T-helper 1 cell treated with Interleukin-12 subunit alpha and Interleukin-12 subunit beta and Interleukin-4 antibody, amounts not matched to agents 30 μg/mL and 1 μg/mL, for 36 hours (primary cell): ENCODE measurements at regions not wholly inside any gene's neighbourhood (a gene's known extent, or its start where the extent isn't known, plus 50 kb on each side); places are given as distances from the start of the nearest gene placed in this dataset.
"Not testable (repeated sequence)": the region's sequence is repeated elsewhere in the genome, so short reads cannot be mapped to it uniquely, and the experiment has no call there.

ENCODE experiments used
- H3K27ac Mint-ChIP-seq: one replicate; pipeline ENCODE4 v1.8.0; 2021; ENCODE audit warnings: mild to moderate bottlenecking, mixed read lengths
- H3K27me3 Mint-ChIP-seq: one replicate; pipeline ENCODE4 v1.8.0; 2021; ENCODE audit warnings: low read depth, mixed read lengths
- H3K36me3 Mint-ChIP-seq: one replicate; pipeline ENCODE4 v1.8.0; 2021; ENCODE audit warnings: low read depth, mixed read lengths
- H3K4me1 Mint-ChIP-seq: one replicate; pipeline ENCODE4 v1.8.0; 2021; ENCODE audit warnings: low read depth, mixed read lengths
- H3K4me3 Mint-ChIP-seq: one replicate; pipeline ENCODE4 v1.8.0; 2021; ENCODE audit warnings: mild to moderate bottlenecking, moderate library complexity, mixed read lengths
- H3K9me3 Mint-ChIP-seq: one replicate; pipeline ENCODE4 v1.8.0; 2021; ENCODE audit warnings: mixed read lengths

- H3K4me1 Mint-ChIP-seq: no peaks in the 10 kb centered on the region
- H3K27me3 Mint-ChIP-seq: no peaks in the 10 kb centered on the region
- no peak overlapping the region for H3K27ac Mint-ChIP-seq
- H3K4me3 Mint-ChIP-seq: no peak overlapping the region
- peaks cover 15% of the 10 kb centered on the region for H3K9me3 Mint-ChIP-seq
- no peaks in the 10 kb centered on the region for H3K36me3 Mint-ChIP-seq
These were observed 1888.8 kb upstream of the PCDH20 start for GRCh38 chr13:63304497-63304896.

DNA sequence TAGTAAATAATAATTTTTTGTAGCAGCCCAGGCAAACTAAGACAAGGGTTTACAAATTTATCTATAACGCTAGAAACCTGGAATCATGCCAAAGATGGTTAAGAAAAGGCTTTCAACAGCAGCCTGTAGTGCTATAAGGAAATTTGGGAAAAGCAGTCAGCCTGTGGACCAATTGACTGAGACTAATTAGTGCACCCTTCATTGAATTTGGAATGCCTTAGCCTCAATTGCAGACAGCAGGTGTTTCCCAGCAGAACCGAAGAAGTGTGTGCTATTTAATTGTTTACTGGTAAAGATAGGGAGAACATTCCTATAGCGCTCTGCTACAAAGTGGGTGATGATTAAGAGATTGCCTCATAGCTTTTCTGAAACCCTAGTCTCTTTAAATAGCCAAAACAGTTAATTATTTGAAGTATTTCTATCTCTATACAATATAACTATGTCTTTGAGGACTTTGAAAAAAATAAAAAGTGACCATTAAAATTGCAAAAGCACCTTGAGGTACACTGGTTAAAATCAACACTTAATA, 1884.3 kb upstream of the PCDH20 start:
- H3K4me1 Mint-ChIP-seq: no peaks in the 10 kb centered on the region
- no peak overlapping the region for H3K27ac Mint-ChIP-seq
- no peaks in the 10 kb centered on the region for H3K27me3 Mint-ChIP-seq
- no peaks in the 10 kb centered on the region for H3K36me3 Mint-ChIP-seq
- H3K4me3 Mint-ChIP-seq: no peak overlapping the region
- peaks cover 8% of the 10 kb centered on the region for H3K9me3 Mint-ChIP-seq

GRCh38 chr13:63297163-63297562, 1881.5 kb upstream of the PCDH20 start:
- Mint-ChIP-seq H3K4me3 (no peak overlapping the region), H3K9me3 (peaks cover 8% of the 10 kb centered on the region), H3K27me3 (no peaks in the 10 kb centered on the region), H3K27ac (no peak overlapping the region), H3K36me3 (no peaks in the 10 kb centered on the region), H3K4me1 (no peaks in the 10 kb centered on the region)

DNA sequence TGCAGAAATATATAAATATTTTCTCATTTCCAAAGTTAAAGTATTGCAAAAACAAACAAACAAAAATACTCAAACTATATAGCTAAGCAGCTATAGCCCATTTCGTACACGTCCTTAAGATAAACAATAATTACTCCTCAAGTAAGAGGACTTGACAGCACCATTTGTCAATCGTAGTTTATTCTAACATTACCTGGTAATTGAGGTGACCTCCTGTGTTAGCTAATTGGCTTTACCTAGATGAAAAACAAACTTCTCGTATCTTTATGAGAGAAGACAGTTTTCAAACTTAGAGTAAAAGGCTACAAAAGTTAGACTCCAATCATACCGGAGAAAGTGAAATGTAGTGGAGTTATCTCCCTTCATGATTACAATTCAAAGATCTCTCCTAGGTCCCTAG, 1876.1 kb upstream of the PCDH20 start:
- Mint-ChIP-seq H3K36me3 (no peaks in the 10 kb centered on the region), H3K27ac (no peak overlapping the region), H3K9me3 (peaks cover 3% of the 10 kb centered on the region), H3K4me3 (no peak overlapping the region), H3K27me3 (no peaks in the 10 kb centered on the region), H3K4me1 (no peaks in the 10 kb centered on the region)

DNA sequence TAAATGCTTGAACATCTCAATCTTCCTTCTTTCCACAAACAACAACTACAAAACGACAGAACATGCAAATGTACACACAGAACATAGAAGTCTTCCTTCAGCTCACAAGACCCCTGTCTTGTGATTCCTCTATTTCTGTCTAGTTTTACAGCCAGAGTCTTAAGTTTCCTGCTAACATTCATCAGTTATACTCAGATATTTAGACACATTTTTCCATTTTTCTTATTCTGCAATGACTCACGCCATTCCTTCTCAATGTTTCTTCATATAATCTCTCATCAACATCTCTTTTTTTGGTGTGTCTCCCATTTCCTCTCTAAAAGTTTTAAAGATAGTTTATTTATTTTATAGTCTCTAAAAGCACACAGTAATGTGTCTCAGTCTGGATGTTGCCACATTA, 1872.9 kb upstream of the PCDH20 start:
- Mint-ChIP-seq H3K4me1 (no peaks in the 10 kb centered on the region), H3K27me3 (no peaks in the 10 kb centered on the region), H3K4me3 (no peak overlapping the region), H3K27ac (no peak overlapping the region), H3K9me3 (peaks cover 12% of the 10 kb centered on the region), H3K36me3 (no peaks in the 10 kb centered on the region)

- Mint-ChIP-seq H3K4me1 (no peaks in the 10 kb centered on the region), H3K4me3 (no peak overlapping the region), H3K27me3 (no peaks in the 10 kb centered on the region), H3K27ac (no peak overlapping the region), H3K9me3 (peaks cover 12% of the 10 kb centered on the region), H3K36me3 (no peaks in the 10 kb centered on the region)
These were observed 1872.3 kb upstream of the PCDH20 start for GRCh38 chr13:63287926-63288325.

- no peak overlapping the region for H3K4me3 Mint-ChIP-seq
These were observed 1869.8 kb upstream of the PCDH20 start for GRCh38 chr13:63285426-63285825.

GRCh38 chr13:63279136-63279535, 1863.5 kb upstream of the PCDH20 start:
- no peak overlapping the region for H3K4me3 Mint-ChIP-seq
- H3K27ac Mint-ChIP-seq: no peak overlapping the region
- H3K4me1 Mint-ChIP-seq: no peaks in the 10 kb centered on the region
- peaks cover 21% of the 10 kb centered on the region for H3K9me3 Mint-ChIP-seq
- H3K36me3 Mint-ChIP-seq: no peaks in the 10 kb centered on the region
- no peaks in the 10 kb centered on the region for H3K27me3 Mint-ChIP-seq

More at GRCh38 chr13:63285426-63285825, 1869.8 kb upstream of the PCDH20 start:
- H3K27me3 Mint-ChIP-seq: no peaks in the 10 kb centered on the region
- H3K27ac Mint-ChIP-seq: no peak overlapping the region
- no peaks in the 10 kb centered on the region for H3K36me3 Mint-ChIP-seq
- H3K4me1 Mint-ChIP-seq: no peaks in the 10 kb centered on the region
- H3K9me3 Mint-ChIP-seq: peaks cover 12% of the 10 kb centered on the region

- no peaks in the 10 kb centered on the region for H3K27me3 Mint-ChIP-seq
These were observed 1859.1 kb upstream of the PCDH20 start for GRCh38 chr13:63274772-63275171.

DNA sequence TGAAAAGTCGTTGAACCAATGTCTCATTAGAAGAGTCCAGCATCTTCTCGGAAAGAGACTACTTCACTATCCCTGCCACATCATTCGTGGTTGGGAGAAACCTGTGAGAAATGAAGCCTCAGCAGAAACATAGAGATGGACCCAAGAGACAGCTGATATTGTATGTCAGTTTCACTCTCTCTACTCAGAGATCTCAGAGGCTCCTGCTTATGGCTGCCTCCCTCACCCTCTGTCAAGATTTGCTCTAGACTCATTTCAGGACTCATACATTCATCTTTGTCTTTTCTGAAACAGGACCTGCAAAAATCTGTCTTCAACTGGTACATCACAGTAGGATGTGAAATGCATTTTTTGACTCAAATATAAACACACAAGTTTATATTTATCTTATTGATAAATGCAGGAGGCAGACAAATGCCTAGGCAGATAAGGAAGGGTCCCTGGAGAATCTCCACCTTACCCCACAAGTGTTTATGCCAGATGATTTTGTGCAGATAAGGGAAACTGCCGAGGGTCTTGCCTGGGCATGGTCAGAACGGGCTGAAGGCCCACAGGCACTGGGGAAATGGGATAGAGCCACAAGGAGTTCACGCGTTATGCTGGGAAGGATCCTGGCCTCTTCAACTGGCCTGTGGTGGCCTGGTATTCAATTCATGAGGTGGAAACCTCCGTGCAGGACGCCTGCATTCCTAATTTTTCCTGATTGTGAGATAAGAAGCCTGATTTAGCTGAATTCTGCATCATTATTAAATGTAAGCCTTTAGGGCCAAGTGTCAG, 1834.0 kb upstream of the PCDH20 start:
- Mint-ChIP-seq H3K4me1 (no peaks in the 10 kb centered on the region), H3K27me3 (no peaks in the 10 kb centered on the region), H3K9me3 (peaks cover 9% of the 10 kb centered on the region), H3K27ac (no peak overlapping the region), H3K36me3 (no peaks in the 10 kb centered on the region), H3K4me3 (no peak overlapping the region)

More at GRCh38 chr13:63274772-63275171, 1859.1 kb upstream of the PCDH20 start:
- Mint-ChIP-seq H3K4me3 (no peak overlapping the region), H3K4me1 (no peaks in the 10 kb centered on the region), H3K36me3 (no peaks in the 10 kb centered on the region), H3K27ac (no peak overlapping the region), H3K9me3 (peaks cover 23% of the 10 kb centered on the region)

DNA sequence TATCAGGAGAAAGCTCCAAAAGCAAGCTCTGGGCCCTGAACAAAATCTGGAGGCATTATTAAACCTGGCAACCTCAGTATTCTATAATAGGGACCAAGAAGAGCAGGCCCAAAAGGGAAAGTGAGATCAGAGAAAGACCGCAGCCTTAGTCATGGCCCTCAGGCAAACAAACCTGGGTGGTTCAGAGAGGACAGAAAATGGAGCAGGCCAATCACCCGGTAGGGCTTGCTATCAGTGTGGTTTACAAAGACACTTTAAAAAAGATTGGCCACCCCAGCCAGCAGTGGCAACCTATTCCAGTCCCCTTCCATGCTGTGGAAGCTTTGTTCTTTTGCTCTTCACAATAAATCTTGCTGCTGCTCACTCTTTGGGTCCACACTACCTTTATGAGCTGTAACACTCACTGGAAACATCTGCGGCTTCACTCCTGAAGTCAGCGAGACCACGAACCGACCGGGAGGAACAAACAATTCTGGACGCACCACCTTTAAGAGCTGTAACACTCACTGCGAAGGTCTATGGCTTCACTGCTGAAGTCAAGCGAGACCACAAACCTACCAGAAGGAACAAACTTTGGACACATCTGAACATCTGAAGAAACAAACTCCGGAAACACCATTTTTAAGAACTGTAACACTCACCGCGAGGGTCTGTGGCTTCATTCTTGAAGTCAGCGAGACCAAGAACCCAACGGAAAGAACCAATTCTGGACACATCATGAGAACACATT, 1821.2 kb upstream of the PCDH20 start:
- not testable (repeated sequence) for H3K4me1 Mint-ChIP-seq, H3K4me3 Mint-ChIP-seq, H3K27me3 Mint-ChIP-seq, H3K27ac Mint-ChIP-seq, H3K36me3 Mint-ChIP-seq
- peaks cover 24% of the 10 kb centered on the region for H3K9me3 Mint-ChIP-seq

DNA sequence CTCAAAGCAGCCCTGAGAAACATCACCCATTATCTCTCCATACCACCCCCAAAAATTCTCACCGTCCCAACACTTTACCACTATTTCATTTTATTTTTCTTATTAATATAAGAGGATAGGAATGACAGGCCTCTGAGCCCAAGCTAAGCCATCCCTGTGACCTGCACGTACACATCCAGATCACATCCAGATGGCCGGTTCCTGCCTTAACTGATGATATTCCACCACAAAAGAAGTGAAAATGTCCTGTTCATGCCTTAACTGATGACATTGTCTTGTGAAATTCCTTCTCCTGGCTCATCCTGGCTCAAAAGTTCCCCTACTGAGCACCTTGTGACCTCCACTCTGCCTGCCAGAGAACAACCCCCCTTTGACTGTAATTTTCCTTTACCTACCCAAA, 1802.9 kb upstream of the PCDH20 start:
- H3K4me1 Mint-ChIP-seq, H3K27me3 Mint-ChIP-seq, H3K4me3 Mint-ChIP-seq, H3K27ac Mint-ChIP-seq, H3K36me3 Mint-ChIP-seq: not testable (repeated sequence)
- H3K9me3 Mint-ChIP-seq: peaks cover 26% of the 10 kb centered on the region

GRCh38 chr13:63209330-63210017, 1793.8 kb upstream of the PCDH20 start:
- Mint-ChIP-seq H3K27ac (no peak overlapping the region), H3K9me3 (peaks cover 16% of the 10 kb centered on the region)

DNA sequence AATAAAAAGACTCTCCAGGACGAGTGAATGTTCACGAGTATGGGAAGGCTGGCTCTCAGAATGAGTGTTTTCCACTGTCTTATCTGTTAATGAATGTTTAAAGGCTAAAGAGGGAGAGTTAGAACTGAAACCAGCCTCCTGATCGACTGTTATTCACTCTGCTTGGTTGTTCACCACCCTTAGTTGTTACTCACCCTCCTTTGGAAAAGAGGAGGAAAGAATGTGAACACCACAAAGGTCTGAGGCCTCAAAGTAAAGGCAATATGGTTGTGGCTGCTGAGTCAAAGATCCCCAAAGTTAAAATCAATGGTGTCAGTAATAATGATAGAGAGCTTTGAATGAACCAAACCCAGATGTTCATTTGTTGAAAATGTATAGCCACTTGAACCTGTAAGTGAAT, 1793.2 kb upstream of the PCDH20 start:
- Mint-ChIP-seq H3K9me3 (peaks cover 10% of the 10 kb centered on the region), H3K27ac (no peak overlapping the region), H3K36me3 (no peaks in the 10 kb centered on the region), H3K27me3 (no peaks in the 10 kb centered on the region), H3K4me3 (no peak overlapping the region), H3K4me1 (no peaks in the 10 kb centered on the region)

More at GRCh38 chr13:63209330-63210017, 1793.8 kb upstream of the PCDH20 start:
- H3K4me1 Mint-ChIP-seq: no peaks in the 10 kb centered on the region
- H3K36me3 Mint-ChIP-seq: no peaks in the 10 kb centered on the region
- no peak overlapping the region for H3K4me3 Mint-ChIP-seq
- H3K27me3 Mint-ChIP-seq: no peaks in the 10 kb centered on the region
